GM19193 (cell line): ENCODE measurements at regions not wholly inside any gene's neighbourhood (a gene's known extent, or its start where the extent isn't known, plus 50 kb on each side); places are given as distances from the start of the nearest gene placed in this dataset.

Experiments used
- POLR2A ChIP-seq: IDR thresholded peaks from 4 replicates; pipeline ENCODE4 v1.6.1; 2011; ENCODE audit not compliant: insufficient read depth, insufficient read length; ENCODE audit errors: extremely low read depth

- peak; percentile 74 for TF ChIP-seq POLR2A
Observed at GRCh38 chr14:73771848-73772638, 57.9 kb upstream of the PNMA1 start.

DNA sequence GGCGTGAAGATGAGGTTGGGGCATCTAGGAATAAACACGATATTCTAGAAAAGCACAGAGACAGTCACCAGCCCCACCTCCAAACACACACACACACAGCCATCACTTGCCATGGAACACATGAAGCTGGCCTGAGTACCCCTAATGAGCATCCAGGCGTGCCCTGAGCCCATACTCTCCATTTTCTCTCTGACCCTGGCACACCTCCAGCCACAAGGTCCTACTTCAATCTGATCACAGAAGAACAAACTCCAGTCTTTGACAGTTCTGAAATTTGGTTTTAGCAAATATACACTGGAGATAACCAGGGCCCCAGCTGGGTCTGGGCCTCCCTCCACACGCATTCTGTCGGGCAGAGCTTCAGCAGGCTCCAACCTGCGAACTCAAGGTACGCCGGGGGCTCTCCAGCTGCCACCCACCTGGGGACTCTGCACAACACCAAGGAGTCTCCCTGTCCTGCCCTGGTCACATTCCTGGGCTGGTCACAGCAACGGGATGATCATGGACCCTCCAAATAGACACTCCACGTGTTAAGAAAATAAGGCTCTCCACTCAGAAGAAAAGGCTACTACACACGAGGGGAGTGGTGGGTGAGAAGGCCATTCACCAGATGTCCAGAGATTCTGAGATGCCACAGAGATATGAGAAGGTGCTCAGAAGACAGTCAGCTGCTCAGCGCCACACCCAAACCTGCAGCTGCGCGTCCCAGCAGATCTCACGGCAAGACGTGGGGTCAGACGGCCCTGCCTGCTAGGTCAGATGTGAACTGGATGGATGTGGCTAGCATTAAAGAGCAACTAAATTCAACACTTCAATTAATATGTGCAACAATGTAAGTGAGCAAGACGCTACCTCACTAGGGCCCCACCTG is 57.0 kb upstream of the PNMA1 start:
- TF ChIP-seq POLR2A: no peak

DNA sequence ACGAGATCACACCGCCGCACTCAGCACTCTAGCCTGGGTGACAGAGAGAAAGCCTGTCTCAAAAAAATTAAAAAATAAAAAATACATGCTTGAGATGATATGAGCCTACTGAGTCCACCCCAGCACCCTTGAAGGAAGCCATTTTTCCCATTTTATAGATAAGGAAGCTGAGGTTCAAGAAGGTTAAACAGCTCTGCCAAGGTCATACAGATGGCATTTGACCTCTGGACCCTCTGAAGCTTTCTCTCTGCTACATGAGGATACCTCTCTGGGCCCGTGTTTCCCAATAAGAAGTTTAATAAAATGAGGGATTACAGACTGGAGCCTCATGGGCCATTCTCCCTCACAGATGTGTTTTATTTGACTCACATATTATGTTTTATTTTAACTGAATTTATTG is 53.9 kb upstream of the PNMA1 start:
- no peak for TF ChIP-seq POLR2A

DNA sequence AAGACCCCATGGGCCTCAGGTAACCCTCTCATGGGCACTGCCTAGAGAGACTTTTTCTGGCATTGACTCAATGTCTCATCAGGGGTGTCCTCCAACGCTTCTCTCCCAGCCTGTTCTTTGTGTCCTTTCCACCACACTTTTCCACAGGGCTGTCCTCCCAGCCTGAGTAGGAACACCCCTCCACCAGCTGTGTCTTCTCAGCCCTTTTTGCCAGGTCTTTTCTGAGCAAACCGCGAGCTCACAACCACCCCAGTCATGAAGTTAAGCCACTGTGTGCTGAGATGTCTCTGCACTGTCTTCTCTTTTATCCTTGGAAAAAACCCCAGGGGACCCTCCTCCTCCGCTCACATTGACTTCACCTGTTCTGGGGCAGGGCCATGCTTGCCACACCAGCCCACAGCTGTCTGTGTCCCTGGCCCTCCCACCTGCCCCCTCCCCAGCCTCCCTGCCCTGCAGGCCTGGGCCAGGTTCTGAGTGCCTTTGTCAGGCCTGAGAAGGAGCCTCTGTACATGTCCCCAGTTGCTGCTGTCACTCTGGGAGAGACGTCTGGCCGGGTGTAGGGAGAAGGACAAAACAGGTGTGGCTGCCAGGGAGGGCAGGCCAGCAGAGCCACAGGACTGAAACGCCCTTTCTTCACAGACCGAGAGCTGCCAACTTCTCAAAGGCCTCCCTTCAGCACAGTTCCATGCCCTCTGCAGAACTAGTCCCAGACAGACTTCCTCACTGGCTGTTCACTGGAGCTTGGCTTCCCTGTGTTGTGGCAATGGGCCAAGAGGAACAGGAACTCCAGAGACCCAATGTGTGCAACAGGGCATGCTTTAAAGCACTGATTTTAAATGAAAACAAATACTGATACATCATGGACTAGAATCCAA is 50.5 kb upstream of the PNMA1 start:
- no peak for TF ChIP-seq POLR2A
